ENCODE measurements at regions not wholly inside any gene's neighbourhood (a gene's known extent, or its start where the extent isn't known, plus 50 kb on each side); places are given as distances from the start of the nearest gene placed in this dataset.

- no peak overlapping the region for H3K4me3 ChIP-seq (ENCODE audit: low read depth, low read length)
- DNase-seq (ENCODE audit: low read depth), result peak; percentile 87
- TF ChIP-seq, protein P1, sequence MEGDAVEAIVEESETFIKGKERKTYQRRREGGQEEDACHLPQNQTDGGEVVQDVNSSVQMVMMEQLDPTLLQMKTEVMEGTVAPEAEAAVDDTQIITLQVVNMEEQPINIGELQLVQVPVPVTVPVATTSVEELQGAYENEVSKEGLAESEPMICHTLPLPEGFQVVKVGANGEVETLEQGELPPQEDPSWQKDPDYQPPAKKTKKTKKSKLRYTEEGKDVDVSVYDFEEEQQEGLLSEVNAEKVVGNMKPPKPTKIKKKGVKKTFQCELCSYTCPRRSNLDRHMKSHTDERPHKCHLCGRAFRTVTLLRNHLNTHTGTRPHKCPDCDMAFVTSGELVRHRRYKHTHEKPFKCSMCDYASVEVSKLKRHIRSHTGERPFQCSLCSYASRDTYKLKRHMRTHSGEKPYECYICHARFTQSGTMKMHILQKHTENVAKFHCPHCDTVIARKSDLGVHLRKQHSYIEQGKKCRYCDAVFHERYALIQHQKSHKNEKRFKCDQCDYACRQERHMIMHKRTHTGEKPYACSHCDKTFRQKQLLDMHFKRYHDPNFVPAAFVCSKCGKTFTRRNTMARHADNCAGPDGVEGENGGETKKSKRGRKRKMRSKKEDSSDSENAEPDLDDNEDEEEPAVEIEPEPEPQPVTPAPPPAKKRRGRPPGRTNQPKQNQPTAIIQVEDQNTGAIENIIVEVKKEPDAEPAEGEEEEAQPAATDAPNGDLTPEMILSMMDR (IDR thresholded peaks at IDR 0.05; ENCODE audit: insufficient read depth, low read depth, low read length), result no peak
Measured at GRCh38 chr18:11500153-11501122, 109.0 kb upstream of the SLC35G4 start.

DNA sequence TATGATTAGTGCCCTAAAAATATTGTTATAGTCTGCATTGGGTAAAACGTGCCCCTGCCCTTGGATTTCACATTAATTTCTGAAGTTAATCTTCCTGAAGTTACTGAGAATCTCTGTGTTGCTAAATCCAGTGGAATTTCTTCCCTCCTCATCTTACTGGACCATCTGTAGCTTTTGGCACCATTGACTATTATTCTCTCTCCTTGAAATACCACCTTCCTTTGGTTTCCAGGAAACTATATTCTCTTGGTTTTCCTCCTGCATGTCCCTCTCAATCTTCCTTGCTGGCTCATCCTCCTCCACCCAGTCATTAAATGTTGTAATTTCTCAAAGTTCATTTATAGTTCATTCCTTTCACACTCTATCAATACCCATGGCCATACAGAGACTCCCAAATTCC is 110.6 kb upstream of the SLC35G4 start:
- no peak overlapping the region for H3K4me3 ChIP-seq (ENCODE audit: low read depth, low read length)
- TF ChIP-seq, protein P1 (IDR thresholded peaks at IDR 0.05; ENCODE audit: insufficient read depth, low read depth, low read length), result no peak
- peak; percentile 3 for DNase-seq (ENCODE audit: low read depth)

DNA sequence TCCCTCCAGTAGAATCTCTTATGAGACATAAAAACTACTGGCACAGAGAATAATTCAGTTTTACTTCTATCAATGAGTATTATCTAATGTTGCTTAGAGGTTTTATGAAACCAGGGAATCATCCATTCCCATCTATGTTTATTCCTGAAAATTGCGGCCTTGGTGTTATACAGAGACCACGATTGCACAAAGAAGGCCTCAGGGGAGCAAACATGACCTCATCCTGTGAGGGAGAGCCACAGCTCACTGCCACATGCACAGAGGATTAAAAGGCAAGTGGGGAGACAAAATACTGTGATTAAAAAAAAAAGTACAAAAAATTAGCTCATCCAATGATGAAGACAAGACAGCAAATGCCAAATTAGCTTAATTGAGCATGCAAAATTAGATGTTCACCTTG is 111.8 kb upstream of the SLC35G4 start:
- H3K4me3 ChIP-seq (ENCODE audit: low read depth, low read length), result no peak overlapping the region
- peak; percentile 72 for DNase-seq (ENCODE audit: low read depth)
- TF ChIP-seq, protein P1 (IDR thresholded peaks at IDR 0.05; ENCODE audit: insufficient read depth, low read depth, low read length), result no peak

GRCh38 chr18:11496526-11497172 is 112.7 kb upstream of the SLC35G4 start:
- no peak for DNase-seq (ENCODE audit: low read depth)
- TF ChIP-seq, protein P1 (IDR thresholded peaks at IDR 0.05; ENCODE audit: insufficient read depth, low read depth, low read length), result no peak
- no peak overlapping the region for H3K4me3 ChIP-seq (ENCODE audit: low read depth, low read length)

- DNase-seq (ENCODE audit: low read depth), result no peak
- no peak overlapping the region for H3K4me3 ChIP-seq (ENCODE audit: low read depth, low read length)
- TF ChIP-seq, protein P1 (IDR thresholded peaks at IDR 0.05; ENCODE audit: insufficient read depth, low read depth, low read length), result no peak
Measured at GRCh38 chr18:11495441-11495840, 114.0 kb upstream of the SLC35G4 start.

DNA sequence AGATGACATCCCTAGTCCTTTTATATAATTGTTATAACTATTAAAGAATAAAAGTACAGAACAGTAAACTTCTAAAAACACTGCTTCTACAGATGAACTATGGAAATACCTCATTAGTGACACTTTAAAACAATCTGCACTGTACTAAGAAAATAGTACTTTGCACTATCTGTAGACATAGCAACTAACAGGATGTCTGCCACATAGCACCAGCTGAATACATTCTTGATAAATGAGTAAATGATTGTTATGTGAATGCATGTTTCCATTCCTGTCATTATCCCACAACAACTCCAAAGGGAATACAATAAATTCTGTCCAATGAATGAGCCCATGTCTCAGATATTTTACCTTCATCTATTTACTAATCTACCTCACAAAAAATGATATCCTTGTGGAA is 115.3 kb upstream of the SLC35G4 start:
- TF ChIP-seq, protein P1 (IDR thresholded peaks at IDR 0.05; ENCODE audit: insufficient read depth, low read depth, low read length), result no peak
- no peak overlapping the region for H3K4me3 ChIP-seq (ENCODE audit: low read depth, low read length)
- peak; percentile 21 for DNase-seq (ENCODE audit: low read depth)

Data from fibroblast of villous mesenchyme (primary cell).